NB4 (cell line): ENCODE measurements at regions not wholly inside any gene's neighbourhood (a gene's known extent, or its start where the extent isn't known, plus 50 kb on each side); places are given as distances from the start of the nearest gene placed in this dataset.

Experiments used
- CTCF ChIP-seq: IDR thresholded peaks from one replicate; pipeline ENCODE4 v1.5.1; 2012; ENCODE audit warnings: low read depth, low read length
- POLR2A ChIP-seq: IDR thresholded peaks from 2 replicates; pipeline ENCODE4 v1.6.1; 2011; ENCODE audit warnings: mild to moderate bottlenecking; ENCODE audit not compliant: insufficient read length; ENCODE audit errors: extremely low read depth
- TF ChIP-seq, protein P1 (sequence below): IDR thresholded peaks from 2 replicates; pipeline ENCODE4 v1.6.1; 2011; ENCODE audit warnings: low read depth, low read length

- TF ChIP-seq POLR2A = no peak
- TF ChIP-seq, protein P1, sequence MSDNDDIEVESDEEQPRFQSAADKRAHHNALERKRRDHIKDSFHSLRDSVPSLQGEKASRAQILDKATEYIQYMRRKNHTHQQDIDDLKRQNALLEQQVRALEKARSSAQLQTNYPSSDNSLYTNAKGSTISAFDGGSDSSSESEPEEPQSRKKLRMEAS = no peak
- TF ChIP-seq CTCF = no peak
These were observed 168.1 kb upstream of the IRS2 start for GRCh38 chr13:109954441-109954840.
